Retinal pigment epithelial cell (primary cell): ENCODE measurements at regions not wholly inside any gene's neighbourhood (a gene's known extent, or its start where the extent isn't known, plus 50 kb on each side); places are given as distances from the start of the nearest gene placed in this dataset.

Experiments used
- DNase-seq: peaks from one replicate; pipeline ENCODE4 v3.0.0-alpha.2; 2010; ENCODE audit warnings: low read depth
- H3K4me3 ChIP-seq: 2 replicates; pipeline ENCODE4 v1.5.1; 2011; ENCODE audit warnings: mild to moderate bottlenecking, low read length, control low read depth, moderate library complexity
- CTCF ChIP-seq: conservative IDR thresholded peaks from 2 replicates; pipeline ENCODE4 v1.5.1; 2011; ENCODE audit warnings: low read depth, low read length, control low read depth, inconsistent platforms

- H3K4me3 ChIP-seq: no peak overlapping the region
- no peak for DNase-seq
- no peak for TF ChIP-seq CTCF
Observed at GRCh38 chr12:111186347-111186746, 182.5 kb downstream of the PHETA1 start.

- no peak for TF ChIP-seq CTCF
- no peak for DNase-seq
- no peak overlapping the region for H3K4me3 ChIP-seq
Observed at GRCh38 chr12:111185889-111186227, 183.0 kb downstream of the PHETA1 start.

- no peak for TF ChIP-seq CTCF
- DNase-seq: no peak
- no peak overlapping the region for H3K4me3 ChIP-seq
Observed at GRCh38 chr12:111185206-111185888, 183.5 kb downstream of the PHETA1 start.

- no peak for DNase-seq
- no peak for TF ChIP-seq CTCF
- H3K4me3 ChIP-seq: no peak overlapping the region
Observed at GRCh38 chr12:111184161-111184560, 184.7 kb downstream of the PHETA1 start.

GRCh38 chr12:111183094-111183493, 185.8 kb downstream of the PHETA1 start:
- TF ChIP-seq CTCF: no peak
- no peak for DNase-seq
- H3K4me3 ChIP-seq: no peak overlapping the region

GRCh38 chr12:111182382-111182781, 186.5 kb downstream of the PHETA1 start:
- DNase-seq: no peak
- TF ChIP-seq CTCF: no peak
- no peak overlapping the region for H3K4me3 ChIP-seq

GRCh38 chr12:111181143-111181726, 187.7 kb downstream of the PHETA1 start:
- no peak for DNase-seq
- H3K4me3 ChIP-seq: no peak overlapping the region
- TF ChIP-seq CTCF: no peak
